ENCODE measurements at regions not wholly inside any gene's neighbourhood (a gene's known extent, or its start where the extent isn't known, plus 50 kb on each side); places are given as distances from the start of the nearest gene placed in this dataset.

DNA sequence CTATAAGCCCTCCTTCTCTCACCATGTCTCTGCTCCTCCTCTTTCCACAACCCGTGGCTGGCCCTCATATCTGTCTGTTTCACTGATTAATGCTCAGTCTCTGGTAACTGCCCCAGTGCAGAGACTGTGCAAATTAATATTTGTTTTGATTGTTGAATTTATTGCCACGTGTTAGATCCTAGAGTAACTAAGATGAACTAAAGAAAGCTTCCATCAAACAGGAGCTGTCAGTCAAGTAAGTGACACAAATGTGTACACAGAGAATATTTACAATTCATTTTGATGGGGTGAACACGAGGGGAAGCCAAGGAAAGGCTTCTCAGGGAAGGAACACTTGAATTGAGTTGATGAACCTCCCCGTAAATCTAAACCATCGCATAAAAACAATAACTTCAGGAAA lies 182.5 kb downstream of the BAMBI start:
- TF ChIP-seq, protein P1, sequence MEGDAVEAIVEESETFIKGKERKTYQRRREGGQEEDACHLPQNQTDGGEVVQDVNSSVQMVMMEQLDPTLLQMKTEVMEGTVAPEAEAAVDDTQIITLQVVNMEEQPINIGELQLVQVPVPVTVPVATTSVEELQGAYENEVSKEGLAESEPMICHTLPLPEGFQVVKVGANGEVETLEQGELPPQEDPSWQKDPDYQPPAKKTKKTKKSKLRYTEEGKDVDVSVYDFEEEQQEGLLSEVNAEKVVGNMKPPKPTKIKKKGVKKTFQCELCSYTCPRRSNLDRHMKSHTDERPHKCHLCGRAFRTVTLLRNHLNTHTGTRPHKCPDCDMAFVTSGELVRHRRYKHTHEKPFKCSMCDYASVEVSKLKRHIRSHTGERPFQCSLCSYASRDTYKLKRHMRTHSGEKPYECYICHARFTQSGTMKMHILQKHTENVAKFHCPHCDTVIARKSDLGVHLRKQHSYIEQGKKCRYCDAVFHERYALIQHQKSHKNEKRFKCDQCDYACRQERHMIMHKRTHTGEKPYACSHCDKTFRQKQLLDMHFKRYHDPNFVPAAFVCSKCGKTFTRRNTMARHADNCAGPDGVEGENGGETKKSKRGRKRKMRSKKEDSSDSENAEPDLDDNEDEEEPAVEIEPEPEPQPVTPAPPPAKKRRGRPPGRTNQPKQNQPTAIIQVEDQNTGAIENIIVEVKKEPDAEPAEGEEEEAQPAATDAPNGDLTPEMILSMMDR (IDR thresholded peaks at IDR 0.05; ENCODE audit: insufficient read depth, low read depth, low read length): no peak
- no peak for TF ChIP-seq EZH2 (IDR thresholded peaks at IDR 0.05; ENCODE audit: insufficient read depth, low read length)
